Memory B cell (primary cell): ENCODE measurements at regions not wholly inside any gene's neighbourhood (a gene's known extent, or its start where the extent isn't known, plus 50 kb on each side); places are given as distances from the start of the nearest gene placed in this dataset.
"Not testable (repeated sequence)": the region's sequence is repeated elsewhere in the genome, so short reads cannot be mapped to it uniquely, and the experiment has no call there.

ENCODE experiments used
- ATAC-seq: fragments of 150-1000 bp; cut with Tn5 transposase; 2 replicates; pipeline ENCODE4 v1.10.0; 2021; ENCODE audit warnings: low read depth, mild to moderate bottlenecking, moderate library complexity
- DNase-seq, 2 donors: peaks; one replicate each; pipeline ENCODE4 v3.0.0; 2022; ENCODE audit warnings: low spot score in 2 of 2
- H3K27ac Mint-ChIP-seq: one replicate; pipeline ENCODE4 v1.8.0; 2022; ENCODE audit warnings: mild to moderate bottlenecking, moderate library complexity, mixed read lengths
- H3K27me3 Mint-ChIP-seq: one replicate; pipeline ENCODE4 v1.8.0; 2022; ENCODE audit warnings: mixed read lengths
- H3K36me3 Mint-ChIP-seq: one replicate; pipeline ENCODE4 v1.8.0; 2022; ENCODE audit warnings: mild to moderate bottlenecking, mixed read lengths
- H3K4me1 Mint-ChIP-seq: one replicate; pipeline ENCODE4 v1.8.0; 2022; ENCODE audit warnings: mixed read lengths
- H3K4me3 Mint-ChIP-seq: one replicate; pipeline ENCODE4 v1.8.0; 2022; ENCODE audit warnings: mild to moderate bottlenecking, moderate library complexity, mixed read lengths
- H3K9me3 Mint-ChIP-seq: one replicate; pipeline ENCODE4 v1.8.0; 2022; ENCODE audit warnings: mixed read lengths

- Mint-ChIP-seq H3K36me3 (no peaks in the 10 kb centered on the region), H3K4me1 (no peaks in the 10 kb centered on the region), H3K4me3 (no peak overlapping the region), H3K27me3 (no peaks in the 10 kb centered on the region), H3K27ac (no peak overlapping the region), H3K9me3 (peaks cover 13% of the 10 kb centered on the region)
- DNase-seq (no peak), ATAC-seq (no peak)
These were observed 463.9 kb downstream of the RAPGEF2 start for GRCh38 chr4:159566786-159567185.

DNA sequence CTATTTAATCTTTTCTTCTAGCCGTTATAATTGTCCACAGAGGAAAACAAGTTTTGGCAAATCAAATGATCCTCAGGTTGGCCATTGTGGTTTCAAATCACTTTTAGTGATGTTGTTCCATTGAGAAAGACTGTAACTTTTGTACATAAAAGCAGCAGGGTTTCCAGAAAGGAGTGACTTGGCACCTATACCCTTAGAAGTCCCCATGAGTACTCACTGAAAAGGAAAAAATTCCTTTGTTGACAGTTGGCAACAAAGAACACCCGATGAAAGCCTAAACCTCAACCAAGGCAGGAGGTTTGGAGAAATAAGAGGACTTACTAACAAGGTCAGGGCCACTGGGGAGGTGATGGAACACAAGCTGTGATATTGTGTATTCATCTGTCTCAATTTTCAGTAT is 474.4 kb downstream of the RAPGEF2 start:
- no peaks in the 10 kb centered on the region for H3K27me3 Mint-ChIP-seq
- H3K4me3 Mint-ChIP-seq = no peak overlapping the region
- DNase-seq = no peak
- no peaks in the 10 kb centered on the region for H3K9me3 Mint-ChIP-seq
- H3K27ac Mint-ChIP-seq = no peak overlapping the region
- no peak for ATAC-seq
- no peaks in the 10 kb centered on the region for H3K4me1 Mint-ChIP-seq
- H3K36me3 Mint-ChIP-seq = no peaks in the 10 kb centered on the region

DNA sequence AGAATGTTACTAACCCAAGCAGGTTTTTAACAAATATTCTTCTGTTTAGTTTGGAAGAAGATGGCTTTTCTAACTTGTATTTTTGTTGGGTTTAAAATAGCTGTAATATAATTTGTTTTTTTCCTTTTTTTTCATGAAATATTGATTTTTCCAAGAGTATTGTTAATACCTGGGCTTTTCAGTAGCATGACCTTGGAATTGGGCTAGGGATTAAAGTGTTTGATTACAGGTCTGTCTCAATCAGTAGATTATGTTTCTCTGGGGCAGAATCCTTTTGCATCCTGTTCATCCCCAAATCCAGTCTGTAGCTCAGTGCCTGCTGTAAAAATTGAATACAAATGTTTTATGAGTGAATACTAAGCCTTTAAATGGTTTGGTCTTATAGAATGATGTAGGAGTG is 479.8 kb downstream of the RAPGEF2 start:
- H3K27ac Mint-ChIP-seq = no peak overlapping the region
- no peak for DNase-seq
- no peak for ATAC-seq
- no peak overlapping the region for H3K4me3 Mint-ChIP-seq
- H3K27me3 Mint-ChIP-seq = no peaks in the 10 kb centered on the region
- peaks cover 12% of the 10 kb centered on the region for H3K9me3 Mint-ChIP-seq
- H3K36me3 Mint-ChIP-seq = no peaks in the 10 kb centered on the region
- H3K4me1 Mint-ChIP-seq = no peaks in the 10 kb centered on the region

DNA sequence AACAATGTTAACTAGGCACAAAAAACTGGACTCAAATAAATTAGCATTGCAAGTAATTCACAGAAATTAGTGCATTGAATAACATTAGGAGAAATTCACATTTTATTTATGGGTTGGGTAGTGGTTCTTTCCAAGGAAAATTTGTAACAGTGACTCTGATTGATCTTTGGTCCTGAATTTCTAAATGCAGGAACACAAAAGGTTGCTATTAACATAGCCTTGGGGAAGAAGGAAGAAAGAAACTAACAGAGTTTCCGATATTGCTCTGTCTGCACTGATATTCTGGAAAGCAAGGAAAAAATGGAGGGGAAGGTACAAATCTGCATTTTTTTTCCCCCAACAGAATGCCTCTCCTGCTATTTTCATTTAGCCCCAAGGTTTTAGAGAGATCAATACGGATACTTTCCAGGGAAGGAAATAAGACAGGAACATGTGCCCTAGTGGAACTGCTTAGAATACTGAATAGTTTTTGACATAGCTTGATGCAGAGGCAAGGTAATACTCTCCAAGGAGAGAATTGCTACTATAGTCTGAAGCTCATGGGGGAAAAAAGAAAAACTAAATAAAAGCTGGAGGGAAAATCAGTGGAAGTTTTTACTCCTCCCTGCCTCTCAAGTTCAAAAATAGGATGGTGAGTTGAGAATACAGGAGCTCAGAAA is 490.1 kb downstream of the RAPGEF2 start:
- Mint-ChIP-seq H3K27me3 (no peaks in the 10 kb centered on the region), H3K4me1 (no peaks in the 10 kb centered on the region), H3K4me3 (no peak overlapping the region), H3K36me3 (no peaks in the 10 kb centered on the region), H3K27ac (no peak overlapping the region), H3K9me3 (no peaks in the 10 kb centered on the region)
- no peak for DNase-seq
- ATAC-seq = no peak

DNA sequence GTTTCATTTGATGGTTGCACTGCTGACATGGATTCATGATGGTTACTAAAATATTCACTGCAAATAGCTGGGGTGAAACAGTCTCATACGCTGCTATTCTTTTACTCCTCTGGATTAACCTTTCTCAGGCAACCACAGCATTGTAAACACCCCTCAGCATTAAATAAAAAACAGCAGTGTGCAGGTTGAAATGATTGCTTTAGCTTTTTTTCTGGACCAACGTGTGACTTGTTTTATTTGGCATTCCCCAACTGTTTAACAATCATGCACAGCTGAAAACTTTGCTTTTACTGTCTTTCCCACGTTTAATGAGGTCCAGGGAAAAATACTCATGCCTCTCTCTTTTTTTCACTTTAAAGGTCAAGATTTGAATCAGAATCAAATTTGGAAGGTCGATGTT is 490.8 kb downstream of the RAPGEF2 start:
- ATAC-seq (no peak), DNase-seq (no peak)
- H3K36me3 Mint-ChIP-seq = no peaks in the 10 kb centered on the region
- no peak overlapping the region for H3K4me3 Mint-ChIP-seq
- peaks cover 1% of the 10 kb centered on the region for H3K9me3 Mint-ChIP-seq
- no peak overlapping the region for H3K27ac Mint-ChIP-seq
- H3K27me3 Mint-ChIP-seq = no peaks in the 10 kb centered on the region
- no peaks in the 10 kb centered on the region for H3K4me1 Mint-ChIP-seq

DNA sequence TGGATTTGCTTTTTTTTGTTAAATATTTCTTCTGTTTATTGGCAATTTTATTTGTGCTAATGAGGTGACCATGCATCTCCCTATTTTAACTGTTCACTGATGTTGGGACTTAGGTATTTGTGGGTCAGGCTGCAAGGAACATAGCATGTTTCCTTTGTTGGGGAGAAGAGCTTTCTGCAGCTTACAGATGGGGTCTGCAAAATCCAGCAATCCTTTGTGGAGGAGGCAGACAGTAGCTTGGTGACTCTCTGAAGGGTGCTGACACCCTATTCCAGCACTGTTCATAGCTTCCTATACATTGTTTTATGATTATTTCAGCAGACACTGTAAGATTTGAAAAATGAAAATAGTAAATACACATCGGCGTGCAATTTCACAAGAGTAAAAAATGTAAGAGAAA is 491.7 kb downstream of the RAPGEF2 start:
- Mint-ChIP-seq H3K27me3 (no peaks in the 10 kb centered on the region), H3K4me1 (no peaks in the 10 kb centered on the region)
- ATAC-seq = no peak

GRCh38 chr4:159595101-159595500 is 492.2 kb downstream of the RAPGEF2 start:
- H3K9me3 Mint-ChIP-seq, H3K27me3 Mint-ChIP-seq, H3K4me3 Mint-ChIP-seq, ATAC-seq, H3K27ac Mint-ChIP-seq, H3K36me3 Mint-ChIP-seq, DNase-seq, H3K4me1 Mint-ChIP-seq: not testable (repeated sequence)

More for the DNA sequence above, 491.7 kb downstream of the RAPGEF2 start:
- no peak for DNase-seq
- H3K27ac Mint-ChIP-seq = no peak overlapping the region
- no peaks in the 10 kb centered on the region for H3K36me3 Mint-ChIP-seq
- H3K9me3 Mint-ChIP-seq = peaks cover 1% of the 10 kb centered on the region
- no peak overlapping the region for H3K4me3 Mint-ChIP-seq

DNA sequence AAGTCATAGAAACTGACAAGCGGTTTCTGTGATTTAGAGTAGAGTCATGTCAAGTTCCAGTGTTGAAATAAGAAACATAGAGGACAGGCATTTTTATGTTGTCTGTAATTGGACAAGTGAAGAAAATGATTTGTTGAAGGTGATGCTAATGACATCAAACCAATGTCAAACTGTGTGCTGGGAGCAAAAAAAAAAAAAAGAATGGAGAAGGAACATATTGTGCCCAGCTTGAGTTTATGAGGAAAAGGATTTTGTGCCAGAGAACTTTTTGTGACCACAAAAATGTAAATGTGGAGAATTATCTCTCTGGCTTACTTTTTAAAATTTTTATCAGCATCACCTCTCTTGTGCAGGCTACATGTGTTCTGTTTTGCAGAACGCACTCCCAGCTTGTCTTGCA is 495.7 kb downstream of the RAPGEF2 start:
- no peaks in the 10 kb centered on the region for H3K4me1 Mint-ChIP-seq
- no peaks in the 10 kb centered on the region for H3K27me3 Mint-ChIP-seq
- H3K4me3 Mint-ChIP-seq = no peak overlapping the region
- DNase-seq = no peak
- peaks cover 1% of the 10 kb centered on the region for H3K9me3 Mint-ChIP-seq
- no peak for ATAC-seq
- no peaks in the 10 kb centered on the region for H3K36me3 Mint-ChIP-seq
- no peak overlapping the region for H3K27ac Mint-ChIP-seq

DNA sequence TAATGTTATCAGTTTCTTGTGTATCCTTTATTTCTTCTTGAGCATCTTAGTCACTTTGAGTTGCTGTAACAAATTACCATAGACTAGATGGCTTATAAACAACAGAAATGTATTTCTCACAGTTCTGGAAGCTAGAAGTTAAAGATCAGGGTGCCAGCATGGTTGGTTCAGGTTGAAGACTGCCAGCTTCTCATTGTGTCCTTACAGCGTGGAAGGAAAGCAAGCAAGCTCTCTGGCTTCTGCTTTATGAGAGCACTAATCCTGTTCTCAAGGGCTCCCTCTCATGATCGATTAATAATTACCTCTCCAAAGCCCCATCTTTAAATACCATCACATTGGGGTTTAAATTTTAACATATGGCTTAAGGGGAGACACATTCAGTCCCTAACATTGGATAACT is 497.2 kb downstream of the RAPGEF2 start:
- Mint-ChIP-seq H3K4me1 (no peaks in the 10 kb centered on the region), H3K36me3 (no peaks in the 10 kb centered on the region), H3K4me3 (no peak overlapping the region), H3K27ac (no peak overlapping the region), H3K27me3 (no peaks in the 10 kb centered on the region), H3K9me3 (peaks cover 2% of the 10 kb centered on the region)
- DNase-seq (no peak), ATAC-seq (no peak)

DNA sequence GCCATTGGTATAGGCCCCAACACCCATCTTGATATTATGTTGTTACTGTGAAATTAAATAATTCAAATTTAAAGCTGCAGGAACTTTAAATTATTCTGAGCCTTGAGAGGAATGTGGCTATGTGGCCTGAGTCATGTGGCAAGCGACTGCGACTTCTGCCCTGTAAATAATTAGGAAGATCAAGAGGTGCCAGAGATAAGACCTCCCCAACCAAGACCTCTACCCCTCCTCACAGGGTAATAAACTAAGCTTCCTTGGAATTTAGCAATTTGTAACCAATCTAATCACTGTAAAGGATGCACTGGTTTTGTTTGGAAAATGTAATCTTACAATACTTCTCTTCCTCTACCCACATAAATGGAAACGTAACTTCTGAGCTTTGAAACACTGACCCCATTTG is 501.9 kb downstream of the RAPGEF2 start:
- Mint-ChIP-seq H3K27me3 (no peaks in the 10 kb centered on the region), H3K4me1 (no peaks in the 10 kb centered on the region), H3K9me3 (peaks cover 2% of the 10 kb centered on the region), H3K27ac (no peak overlapping the region), H3K36me3 (no peaks in the 10 kb centered on the region), H3K4me3 (no peak overlapping the region)
- no peak for DNase-seq
- ATAC-seq = no peak

DNA sequence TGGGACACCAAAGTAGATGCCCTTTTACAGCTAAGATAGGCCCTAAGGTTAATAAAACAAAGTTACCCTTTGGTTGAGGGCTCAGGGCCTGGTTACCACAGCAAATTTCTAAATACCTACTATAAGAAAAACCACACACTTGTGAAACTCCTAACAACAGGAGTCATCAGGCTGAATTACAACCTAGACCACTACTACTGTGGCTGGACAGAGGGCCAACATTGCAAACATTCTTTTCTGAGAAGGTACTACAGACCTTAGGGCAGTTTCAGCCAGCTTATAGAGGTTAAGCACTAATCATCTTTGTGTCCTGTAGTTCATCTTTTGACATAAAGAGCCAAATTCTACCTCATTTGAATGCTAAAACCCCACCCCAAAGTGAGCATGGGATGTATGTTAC is 504.0 kb downstream of the RAPGEF2 start:
- no peak for DNase-seq
- Mint-ChIP-seq H3K9me3 (peaks cover 2% of the 10 kb centered on the region), H3K27ac (no peak overlapping the region), H3K4me3 (no peak overlapping the region), H3K4me1 (no peaks in the 10 kb centered on the region), H3K36me3 (no peaks in the 10 kb centered on the region), H3K27me3 (no peaks in the 10 kb centered on the region)
- no peak for ATAC-seq

DNA sequence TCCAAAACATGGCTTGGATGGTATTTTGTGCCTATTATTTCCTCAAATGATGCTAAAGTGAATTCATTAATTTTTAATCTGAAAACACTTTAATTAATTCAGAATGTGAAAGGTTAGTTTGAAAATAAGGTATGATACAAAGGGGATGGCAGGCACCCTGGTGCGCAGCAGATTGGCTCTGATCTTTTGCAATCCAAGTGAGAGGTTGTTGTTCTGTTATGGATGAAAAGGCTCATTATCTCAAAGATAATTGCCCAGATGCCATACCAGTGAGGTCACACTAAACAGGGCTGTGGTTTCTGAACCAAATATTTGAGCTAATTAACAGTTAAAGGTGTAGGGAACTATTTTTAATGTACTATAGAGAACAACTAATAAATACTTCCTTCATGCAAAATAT is 504.9 kb downstream of the RAPGEF2 start:
- no peaks in the 10 kb centered on the region for H3K27me3 Mint-ChIP-seq
- H3K9me3 Mint-ChIP-seq = peaks cover 8% of the 10 kb centered on the region
- no peaks in the 10 kb centered on the region for H3K4me1 Mint-ChIP-seq
- no peak overlapping the region for H3K27ac Mint-ChIP-seq
- ATAC-seq = no peak
- H3K4me3 Mint-ChIP-seq = no peak overlapping the region
- H3K36me3 Mint-ChIP-seq = no peaks in the 10 kb centered on the region
- no peak for DNase-seq

GRCh38 chr4:159608436-159608835 is 505.6 kb downstream of the RAPGEF2 start:
- Mint-ChIP-seq H3K36me3 (no peaks in the 10 kb centered on the region), H3K9me3 (peaks cover 8% of the 10 kb centered on the region), H3K4me1 (no peaks in the 10 kb centered on the region), H3K4me3 (no peak overlapping the region), H3K27ac (no peak overlapping the region), H3K27me3 (no peaks in the 10 kb centered on the region)
- no peak for ATAC-seq
- DNase-seq = no peak

DNA sequence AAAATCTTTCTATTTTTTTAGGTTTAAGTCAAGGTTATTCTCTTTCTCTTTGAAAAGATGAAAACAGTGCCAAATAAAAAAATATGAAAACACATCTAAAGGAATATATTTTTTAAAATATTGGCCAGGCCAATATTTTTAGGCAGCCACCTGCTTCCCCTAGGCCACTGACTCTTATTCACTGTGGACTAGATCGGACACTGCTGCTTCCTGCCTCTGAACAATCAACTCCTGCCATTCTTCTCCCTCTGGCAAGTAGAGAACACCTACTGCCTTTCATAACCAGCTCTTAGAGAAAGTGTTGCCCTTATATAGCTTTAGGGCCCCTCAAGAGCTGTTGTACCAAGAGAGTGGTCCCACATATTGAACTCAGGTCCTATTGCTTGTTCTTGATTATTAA is 529.2 kb downstream of the RAPGEF2 start:
- Mint-ChIP-seq H3K27me3 (no peaks in the 10 kb centered on the region), H3K4me1 (no peaks in the 10 kb centered on the region), H3K4me3 (no peak overlapping the region), H3K27ac (no peak overlapping the region), H3K9me3 (peaks cover 6% of the 10 kb centered on the region), H3K36me3 (no peaks in the 10 kb centered on the region)
- DNase-seq (no peak), ATAC-seq (no peak)

DNA sequence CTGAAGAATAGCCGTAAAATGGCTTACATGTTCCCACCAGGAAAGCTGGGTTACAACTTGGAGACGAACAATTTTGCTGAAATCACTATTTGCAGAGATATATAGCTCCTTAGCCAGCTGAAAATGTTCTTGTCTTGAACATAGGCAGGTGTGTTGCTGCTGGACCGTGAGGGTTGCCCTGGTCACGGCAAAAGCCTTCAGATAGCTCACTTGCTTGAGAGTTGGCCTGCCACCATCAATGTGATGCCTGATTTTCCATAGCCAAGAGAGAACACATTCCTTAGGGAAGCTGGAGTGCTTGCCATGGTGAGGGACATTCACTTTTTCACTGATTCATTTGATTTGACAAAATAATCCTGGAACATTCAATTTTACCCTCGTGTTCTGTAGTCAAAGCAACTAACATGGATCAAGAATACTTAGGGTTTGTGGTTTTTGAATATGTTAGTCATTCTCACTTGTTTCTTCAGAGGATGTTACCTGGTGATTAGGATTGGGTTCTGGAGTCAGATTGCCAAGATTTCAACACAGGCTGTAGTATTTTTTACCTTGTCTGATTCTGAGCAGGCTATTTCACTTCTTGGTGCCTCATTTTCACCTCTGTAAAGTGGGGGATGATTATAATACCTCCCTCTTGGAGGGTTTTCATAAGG is 536.9 kb downstream of the RAPGEF2 start:
- Mint-ChIP-seq H3K27me3 (no peaks in the 10 kb centered on the region), H3K27ac (no peak overlapping the region), H3K36me3 (no peaks in the 10 kb centered on the region), H3K4me1 (no peaks in the 10 kb centered on the region), H3K4me3 (no peak overlapping the region), H3K9me3 (peaks cover 8% of the 10 kb centered on the region)
- ATAC-seq = no peak
- DNase-seq = no peak
